ENCODE measurements at regions not wholly inside any gene's neighbourhood (a gene's known extent, or its start where the extent isn't known, plus 50 kb on each side); places are given as distances from the start of the nearest gene placed in this dataset.

GRCh38 chr6:40959781-40960327, 79.2 kb downstream of the UNC5CL start (continued):
- no peak for TF ChIP-seq SREBF1 (IDR thresholded peaks at IDR 0.05; ENCODE audit: borderline replicate concordance, low read depth, low read length)
- peak; percentile 82 for TF ChIP-seq RBM25 (IDR thresholded peaks at IDR 0.05; ENCODE audit: low read depth, low read length, severe bottlenecking)
- TF ChIP-seq DACH1 (IDR thresholded peaks at IDR 0.05; ENCODE audit: partially characterized antibody), result no peak
- TF ChIP-seq CREBBP (IDR thresholded peaks at IDR 0.05; ENCODE audit: low read depth, low read length), result no peak
- no peak for TF ChIP-seq ZNF282 (CRISPR knock-in tag; IDR thresholded peaks at IDR 0.05)
- no peak for TF ChIP-seq GTF3C2 (IDR thresholded peaks at IDR 0.05; ENCODE audit: borderline replicate concordance, extremely low read depth, insufficient read length)
- 0 out of 2 replicates have a peak, but pooled peaks have one; percentile 23 for TF ChIP-seq BCOR (IDR thresholded peaks at IDR 0.05)
- no peak for TF ChIP-seq LCOR (CRISPR knock-in tag; IDR thresholded peaks at IDR 0.05)
- TF ChIP-seq NFYB (IDR thresholded peaks at IDR 0.05; ENCODE audit: extremely low read depth, insufficient read length), result no peak
- no peak for TF ChIP-seq TCF3 (CRISPR knock-in tag; IDR thresholded peaks at IDR 0.05)
